ENCODE measurements at regions not wholly inside any gene's neighbourhood (a gene's known extent, or its start where the extent isn't known, plus 50 kb on each side); places are given as distances from the start of the nearest gene placed in this dataset.
A peak's percentile ranks its signal among the peaks of the same experiment; 100 is the strongest.

DNA sequence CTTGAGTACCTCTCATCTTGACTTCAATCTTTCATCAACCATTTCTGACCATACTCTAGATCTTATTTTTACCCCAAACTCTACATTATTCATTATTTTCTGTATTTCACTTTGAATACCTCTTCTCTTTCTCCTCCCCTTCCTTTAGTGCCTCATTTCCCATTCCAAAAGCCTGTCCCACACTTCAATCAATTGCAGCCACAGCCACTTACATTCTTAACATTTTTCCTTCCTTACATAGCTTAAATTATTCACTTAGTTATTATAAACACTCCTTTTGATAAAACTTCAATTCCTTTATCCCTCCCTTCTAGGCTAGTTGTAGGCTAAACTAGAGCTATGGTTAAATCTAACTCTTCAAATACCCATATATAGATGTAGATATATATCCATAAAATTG is 344.0 kb downstream of the PRR16 start:
- no peak for DNase-seq (ENCODE audit: low spot score, unreplicated experiment)
- H3K9me3 Mint-ChIP-seq (ENCODE audit: low read depth) = peaks cover 7% of the 10 kb centered on the region
- TF ChIP-seq, protein P1, sequence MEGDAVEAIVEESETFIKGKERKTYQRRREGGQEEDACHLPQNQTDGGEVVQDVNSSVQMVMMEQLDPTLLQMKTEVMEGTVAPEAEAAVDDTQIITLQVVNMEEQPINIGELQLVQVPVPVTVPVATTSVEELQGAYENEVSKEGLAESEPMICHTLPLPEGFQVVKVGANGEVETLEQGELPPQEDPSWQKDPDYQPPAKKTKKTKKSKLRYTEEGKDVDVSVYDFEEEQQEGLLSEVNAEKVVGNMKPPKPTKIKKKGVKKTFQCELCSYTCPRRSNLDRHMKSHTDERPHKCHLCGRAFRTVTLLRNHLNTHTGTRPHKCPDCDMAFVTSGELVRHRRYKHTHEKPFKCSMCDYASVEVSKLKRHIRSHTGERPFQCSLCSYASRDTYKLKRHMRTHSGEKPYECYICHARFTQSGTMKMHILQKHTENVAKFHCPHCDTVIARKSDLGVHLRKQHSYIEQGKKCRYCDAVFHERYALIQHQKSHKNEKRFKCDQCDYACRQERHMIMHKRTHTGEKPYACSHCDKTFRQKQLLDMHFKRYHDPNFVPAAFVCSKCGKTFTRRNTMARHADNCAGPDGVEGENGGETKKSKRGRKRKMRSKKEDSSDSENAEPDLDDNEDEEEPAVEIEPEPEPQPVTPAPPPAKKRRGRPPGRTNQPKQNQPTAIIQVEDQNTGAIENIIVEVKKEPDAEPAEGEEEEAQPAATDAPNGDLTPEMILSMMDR (IDR thresholded peaks at IDR 0.05; ENCODE audit: unreplicated experiment) = no peak
- H3K4me1 Mint-ChIP-seq (ENCODE audit: low read depth) = no peaks in the 10 kb centered on the region
- H3K27me3 Mint-ChIP-seq = no peaks in the 10 kb centered on the region
- no peaks in the 10 kb centered on the region for H3K36me3 Mint-ChIP-seq (ENCODE audit: insufficient read depth)
- H3K4me3 Mint-ChIP-seq (ENCODE audit: low read depth) = no peak overlapping the region
- no peak overlapping the region for H3K27ac Mint-ChIP-seq

DNA sequence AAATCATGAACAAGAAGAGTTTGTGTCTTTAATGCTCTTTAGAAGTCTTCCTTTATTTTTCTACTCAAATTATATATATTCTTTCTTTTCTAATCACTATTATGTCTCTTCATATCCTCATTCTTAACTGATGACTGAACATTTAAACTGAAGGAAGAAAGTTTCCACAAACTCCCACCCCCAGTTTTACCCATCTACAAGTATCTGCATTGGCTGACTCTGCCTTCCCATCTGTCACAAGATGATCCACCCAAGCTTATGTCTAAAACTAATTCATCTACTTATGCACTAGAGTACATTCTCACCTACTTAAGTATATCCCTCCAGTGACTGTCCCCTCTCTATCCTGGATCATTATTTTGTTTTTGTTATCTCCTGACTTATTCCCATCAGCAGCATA is 344.5 kb downstream of the PRR16 start:
- Mint-ChIP-seq H3K27me3 (no peaks in the 10 kb centered on the region), H3K36me3 (ENCODE audit: insufficient read depth) (no peaks in the 10 kb centered on the region), H3K4me3 (ENCODE audit: low read depth) (no peak overlapping the region), H3K27ac (no peak overlapping the region), H3K9me3 (ENCODE audit: low read depth) (peaks cover 9% of the 10 kb centered on the region), H3K4me1 (ENCODE audit: low read depth) (no peaks in the 10 kb centered on the region)
- TF ChIP-seq, protein P1 (IDR thresholded peaks at IDR 0.05; ENCODE audit: unreplicated experiment) = no peak
- no peak for DNase-seq (ENCODE audit: low spot score, unreplicated experiment)

DNA sequence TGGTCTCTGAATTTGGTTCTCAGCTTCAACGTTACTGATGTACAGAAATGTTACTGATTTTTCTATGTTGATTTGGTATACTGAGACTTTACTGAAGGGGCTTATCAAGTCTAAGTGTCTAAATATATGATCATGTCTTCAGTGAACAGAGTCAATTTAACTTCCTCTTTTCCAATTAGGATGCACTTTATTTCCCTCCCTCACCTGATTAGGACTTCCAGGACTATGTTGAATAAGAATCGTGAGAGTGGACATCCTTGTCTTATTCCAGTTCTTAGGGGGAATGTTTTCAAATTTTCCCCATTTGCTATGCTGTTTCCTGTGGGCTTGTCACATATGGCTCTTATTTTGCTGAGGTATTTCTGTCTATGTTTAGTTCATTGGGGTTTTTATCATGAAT is 349.5 kb downstream of the PRR16 start:
- Mint-ChIP-seq H3K4me1 (ENCODE audit: low read depth) (no peaks in the 10 kb centered on the region), H3K4me3 (ENCODE audit: low read depth) (no peak overlapping the region), H3K9me3 (ENCODE audit: low read depth) (peaks cover 22% of the 10 kb centered on the region), H3K27me3 (no peaks in the 10 kb centered on the region), H3K27ac (no peak overlapping the region), H3K36me3 (ENCODE audit: insufficient read depth) (no peaks in the 10 kb centered on the region)
- DNase-seq (ENCODE audit: low spot score, unreplicated experiment) = no peak
- TF ChIP-seq, protein P1 (IDR thresholded peaks at IDR 0.05; ENCODE audit: unreplicated experiment) = no peak

DNA sequence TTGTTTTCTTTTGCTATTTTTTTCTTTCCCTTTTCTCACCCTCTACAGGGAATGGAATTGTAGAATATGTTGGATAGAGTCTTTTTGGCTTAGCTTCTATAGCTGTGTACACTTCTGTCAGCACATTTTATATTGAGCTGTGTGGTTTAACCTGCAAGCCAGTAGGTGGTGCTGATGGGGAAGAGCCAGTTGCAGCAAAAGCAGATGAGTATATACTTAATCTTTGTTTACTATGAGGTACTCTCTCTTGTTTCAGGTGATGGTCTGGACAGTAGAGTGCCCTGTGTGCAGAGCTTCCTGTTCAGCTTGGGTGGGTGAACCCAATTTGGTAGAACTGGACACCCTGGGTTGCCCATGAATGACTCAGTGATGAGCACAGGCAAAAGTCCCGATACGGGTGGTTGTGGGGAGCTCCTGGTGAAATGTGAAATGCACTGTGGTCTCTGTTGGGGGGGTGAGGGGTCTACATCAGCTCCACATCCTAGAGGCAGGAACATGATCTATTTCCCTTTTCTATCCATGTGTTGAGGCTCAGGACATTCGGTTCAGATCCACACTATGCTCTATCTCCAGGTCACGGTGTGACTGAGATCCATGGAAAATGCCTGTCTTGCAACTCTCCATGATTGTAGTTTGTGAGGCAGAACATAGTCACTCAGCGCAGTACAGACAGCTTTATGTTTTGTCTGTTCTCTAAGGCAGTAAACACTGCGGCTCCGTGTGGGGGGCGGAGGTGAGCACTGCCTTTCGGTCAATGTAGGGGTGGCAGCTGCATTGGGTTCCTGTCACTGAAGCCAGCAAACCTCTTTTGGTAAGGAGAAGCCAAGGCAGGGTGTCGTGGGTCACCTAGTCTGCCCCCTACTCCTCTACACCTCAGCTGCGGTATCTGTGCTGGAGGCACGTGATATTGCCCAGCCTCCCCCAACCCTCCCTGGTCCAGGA is 353.2 kb downstream of the PRR16 start:
- DNase-seq (ENCODE audit: low spot score, unreplicated experiment) = no peak
- no peak overlapping the region for H3K27ac Mint-ChIP-seq
- H3K4me3 Mint-ChIP-seq (ENCODE audit: low read depth) = no peak overlapping the region
- H3K36me3 Mint-ChIP-seq (ENCODE audit: insufficient read depth) = no peaks in the 10 kb centered on the region
- peaks cover 20% of the 10 kb centered on the region for H3K9me3 Mint-ChIP-seq (ENCODE audit: low read depth)
- no peaks in the 10 kb centered on the region for H3K27me3 Mint-ChIP-seq
- H3K4me1 Mint-ChIP-seq (ENCODE audit: low read depth) = no peaks in the 10 kb centered on the region
- TF ChIP-seq, protein P1 (IDR thresholded peaks at IDR 0.05; ENCODE audit: unreplicated experiment) = peak; percentile 50

DNA sequence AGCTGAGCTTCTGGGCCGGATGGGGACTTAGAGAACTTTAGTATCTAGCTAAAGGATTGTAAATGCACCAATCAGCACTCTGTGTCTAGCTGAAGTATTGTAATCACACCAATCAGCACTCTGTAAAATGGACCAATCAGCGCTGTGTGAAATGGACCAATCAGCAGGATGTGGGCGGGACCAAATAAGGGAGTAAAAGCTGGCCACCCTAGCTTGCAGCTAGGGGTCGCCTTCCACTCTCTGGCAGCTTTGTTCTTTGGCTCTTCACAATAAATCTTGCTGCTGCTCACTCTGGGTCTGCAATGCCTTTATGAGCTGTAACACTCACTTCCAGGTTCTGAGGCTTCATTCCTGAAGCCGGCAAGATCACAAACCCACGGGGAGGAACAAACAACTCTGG is 354.0 kb downstream of the PRR16 start:
- H3K27me3 Mint-ChIP-seq = no peaks in the 10 kb centered on the region
- TF ChIP-seq, protein P1 (IDR thresholded peaks at IDR 0.05; ENCODE audit: unreplicated experiment) = no peak
- H3K27ac Mint-ChIP-seq = no peak overlapping the region
- H3K4me3 Mint-ChIP-seq (ENCODE audit: low read depth) = no peak overlapping the region
- no peaks in the 10 kb centered on the region for H3K36me3 Mint-ChIP-seq (ENCODE audit: insufficient read depth)
- H3K4me1 Mint-ChIP-seq (ENCODE audit: low read depth) = no peaks in the 10 kb centered on the region
- H3K9me3 Mint-ChIP-seq (ENCODE audit: low read depth) = peaks cover 15% of the 10 kb centered on the region
- DNase-seq (ENCODE audit: low spot score, unreplicated experiment) = no peak

Data from progenitor cell of endocrine pancreas (in vitro differentiated cells).